OCI-LY7 (cell line): ENCODE measurements at regions not wholly inside any gene's neighbourhood (a gene's known extent, or its start where the extent isn't known, plus 50 kb on each side); places are given as distances from the start of the nearest gene placed in this dataset.

Source experiments
- BruUV-seq: library from RNA; stranded (reverse); fragments of 400-500 nt; replicated peaks from 2 replicates; lab custom pipeline; 2021; lab: Mats Ljungman, UMichigan
- CTCF ChIA-PET: fragments of 300-600 bp; sonication (Branson Sonifier 250); formaldehyde crosslinking; loops from one replicate; lab custom pipeline; 2022; ENCODE audit warnings: antibody characterized with exemption; ENCODE audit not compliant: unreplicated experiment; lab: Charles Lee
- POLR2A ChIA-PET: fragments of 300-600 bp; sonication (Branson Sonifier 250); formaldehyde crosslinking; loops from one replicate; lab custom pipeline; 2022; ENCODE audit warnings: antibody characterized with exemption; lab: Charles Lee
- DNase-seq: peaks from one replicate; pipeline ENCODE4 v3.0.0-alpha.2; 2015; ENCODE audit warnings: low spot score
- H2AFZ ChIP-seq: fragments of 200-600 bp; sonication (generic), shearing (Covaris generic); 2 replicates; pipeline ENCODE4 v1.6.1; 2014; ENCODE audit warnings: mild to moderate bottlenecking, antibody characterized with exemption, low read length, moderate library complexity
- H3K27ac ChIP-seq: fragments of 200-600 bp; sonication (generic); 2 replicates; pipeline ENCODE4 v1.5.1; 2014; ENCODE audit warnings: mixed run types, low read depth, mild to moderate bottlenecking, moderate library complexity, low read length, inconsistent platforms; ENCODE audit not compliant: poor library complexity, severe bottlenecking
- H3K36me3 ChIP-seq: fragments of 200-600 bp; sonication (generic); 2 replicates; pipeline ENCODE4 v1.6.1; 2014; ENCODE audit warnings: mild to moderate bottlenecking, antibody characterized with exemption, low read length, moderate library complexity, mixed read lengths; ENCODE audit not compliant: insufficient read depth
- H3K4me1 ChIP-seq: fragments of 200-600 bp; sonication (generic); 2 replicates; pipeline ENCODE4 v1.5.1; 2014; ENCODE audit warnings: mild to moderate bottlenecking, low read length; ENCODE audit not compliant: insufficient read depth, poor library complexity, severe bottlenecking
- H3K4me2 ChIP-seq: fragments of 200-600 bp; sonication (generic); 2 replicates; pipeline ENCODE4 v1.6.1; 2014; ENCODE audit warnings: mild to moderate bottlenecking, low read length
- H3K4me3 ChIP-seq: fragments of 200-600 bp; sonication (generic); 2 replicates; pipeline ENCODE4 v1.5.1; 2014; ENCODE audit warnings: mild to moderate bottlenecking, low read depth, low read length; ENCODE audit not compliant: poor library complexity, severe bottlenecking
- H3K79me2 ChIP-seq: fragments of 200-600 bp; sonication (generic); 2 replicates; pipeline ENCODE4 v1.6.1; 2016; ENCODE audit warnings: low read depth, mild to moderate bottlenecking, low read length, moderate library complexity, mixed read lengths; ENCODE audit not compliant: insufficient read depth
- H3K9me2 ChIP-seq: fragments of 200-600 bp; sonication (generic); 2 replicates; pipeline ENCODE4 v1.6.1; 2016; ENCODE audit warnings: mild to moderate bottlenecking, low read length, mixed read lengths; ENCODE audit not compliant: insufficient read depth
- H3K9me3 ChIP-seq: fragments of 200-600 bp; sonication (generic); 2 replicates; pipeline ENCODE4 v1.6.1; 2014; ENCODE audit warnings: mild to moderate bottlenecking, mixed run types, low read length, mixed read lengths
- H4K20me1 ChIP-seq: fragments of 200-600 bp; sonication (generic); 2 replicates; pipeline ENCODE4 v1.6.1; 2014; ENCODE audit warnings: mild to moderate bottlenecking, antibody characterized with exemption, low read length, moderate library complexity, mixed read lengths; ENCODE audit not compliant: insufficient read depth
- EZH2phosphoT487 ChIP-seq: fragments of 200-600 bp; sonication (generic); IDR thresholded peaks from 2 replicates; pipeline ENCODE4 v1.6.1; 2018; ENCODE audit warnings: low read depth, borderline replicate concordance, mild to moderate bottlenecking, mixed run types, antibody characterized with exemption, low read length, moderate library complexity, mixed read lengths
- intact Hi-C: fragments of 100-400 bp; cut with micrococcal nuclease; formaldehyde crosslinking; loops from one replicate; pipeline ENCODE4 v1.10.0; 2022; ENCODE audit not compliant: unreplicated experiment
- TF ChIP-seq, protein P1 (sequence below): fragments of 200-600 bp; sonication (generic); conservative IDR thresholded peaks from 2 replicates; pipeline ENCODE4 v1.5.1; 2014; ENCODE audit warnings: mild to moderate bottlenecking, antibody characterized with exemption, low read length, moderate library complexity, mixed read lengths

DNA sequence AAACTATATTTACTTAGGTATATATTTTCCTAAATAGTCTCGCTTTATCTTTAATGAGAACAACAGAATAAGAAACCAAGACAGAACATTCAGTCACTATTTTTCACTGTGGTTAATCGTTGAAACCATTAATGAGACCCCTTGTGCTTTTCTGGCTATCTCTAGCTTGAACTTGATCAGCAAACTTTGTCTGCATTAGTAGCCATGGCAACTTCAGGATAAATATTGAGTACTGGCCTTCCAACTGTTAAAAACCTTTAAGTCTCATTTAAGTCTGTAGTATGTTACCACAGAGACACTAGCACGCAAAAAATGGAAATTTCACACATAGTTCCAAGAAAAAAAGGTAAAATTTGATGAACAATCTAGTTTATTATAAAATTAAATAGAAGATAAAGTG, 946.0 kb downstream of the SLITRK5 start:
- no peaks in the 10 kb centered on the region; the same call in 1 of the 2 replicates for H3K9me3 ChIP-seq
- no peak for DNase-seq
- no peak overlapping the region for H3K4me3 ChIP-seq
- BruUV-seq = no TSS peak
- no peak overlapping the region for H2AFZ ChIP-seq
- no peaks in the 10 kb centered on the region for H3K79me2 ChIP-seq
- H3K4me1 ChIP-seq = no peaks in the 10 kb centered on the region
- no peaks in the 10 kb centered on the region for H4K20me1 ChIP-seq
- no peak overlapping the region for H3K27ac ChIP-seq
- CTCF ChIA-PET = no interaction called here
- intact Hi-C loops = no loop called here
- H3K4me2 ChIP-seq = no peak overlapping the region
- TF ChIP-seq, protein P1, sequence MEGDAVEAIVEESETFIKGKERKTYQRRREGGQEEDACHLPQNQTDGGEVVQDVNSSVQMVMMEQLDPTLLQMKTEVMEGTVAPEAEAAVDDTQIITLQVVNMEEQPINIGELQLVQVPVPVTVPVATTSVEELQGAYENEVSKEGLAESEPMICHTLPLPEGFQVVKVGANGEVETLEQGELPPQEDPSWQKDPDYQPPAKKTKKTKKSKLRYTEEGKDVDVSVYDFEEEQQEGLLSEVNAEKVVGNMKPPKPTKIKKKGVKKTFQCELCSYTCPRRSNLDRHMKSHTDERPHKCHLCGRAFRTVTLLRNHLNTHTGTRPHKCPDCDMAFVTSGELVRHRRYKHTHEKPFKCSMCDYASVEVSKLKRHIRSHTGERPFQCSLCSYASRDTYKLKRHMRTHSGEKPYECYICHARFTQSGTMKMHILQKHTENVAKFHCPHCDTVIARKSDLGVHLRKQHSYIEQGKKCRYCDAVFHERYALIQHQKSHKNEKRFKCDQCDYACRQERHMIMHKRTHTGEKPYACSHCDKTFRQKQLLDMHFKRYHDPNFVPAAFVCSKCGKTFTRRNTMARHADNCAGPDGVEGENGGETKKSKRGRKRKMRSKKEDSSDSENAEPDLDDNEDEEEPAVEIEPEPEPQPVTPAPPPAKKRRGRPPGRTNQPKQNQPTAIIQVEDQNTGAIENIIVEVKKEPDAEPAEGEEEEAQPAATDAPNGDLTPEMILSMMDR = no peak
- TF ChIP-seq EZH2phosphoT487 = no peak
- H3K36me3 ChIP-seq = no peaks in the 10 kb centered on the region
- H3K9me2 ChIP-seq = no peaks in the 10 kb centered on the region
- POLR2A ChIA-PET = interaction anchor here (0.9 to 1.1 kb wide), 2 partner anchors 12 to 553 kb away, joined by 3 read pairs; no protein-coding TSS in a partner anchor

DNA sequence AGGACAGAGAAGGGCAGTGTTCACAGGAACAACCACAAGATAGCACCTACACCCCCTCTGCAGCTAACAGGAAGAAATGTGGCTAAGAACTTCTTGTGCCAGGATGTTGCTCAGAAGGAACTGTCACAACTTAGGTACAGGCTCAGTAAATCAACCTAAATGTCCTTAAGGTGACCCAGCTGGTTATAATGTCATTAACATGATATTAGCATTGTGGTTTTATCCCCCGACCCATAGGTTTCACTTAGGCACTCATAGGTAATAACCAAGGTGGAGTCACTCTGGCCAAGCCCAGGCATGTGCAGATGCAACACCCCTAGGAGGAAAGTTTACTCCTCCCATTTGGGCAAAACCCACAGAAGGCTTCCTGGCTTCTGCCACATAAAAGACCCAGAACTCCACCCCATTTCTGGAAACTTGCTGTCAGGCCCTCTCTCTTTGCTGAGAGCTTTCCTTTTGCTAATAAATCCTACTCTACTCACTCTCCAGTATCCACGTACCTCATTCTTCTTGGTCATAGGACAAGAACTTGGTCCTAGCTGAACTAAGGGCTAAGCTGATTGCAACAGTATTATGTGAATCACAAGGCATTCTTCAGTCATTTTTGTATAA, 951.3 kb downstream of the SLITRK5 start:
- no peaks in the 10 kb centered on the region for H3K79me2 ChIP-seq
- H3K36me3 ChIP-seq = no peaks in the 10 kb centered on the region
- no peak overlapping the region for H3K4me3 ChIP-seq
- no peak overlapping the region for H2AFZ ChIP-seq
- no peaks in the 10 kb centered on the region for H3K9me3 ChIP-seq
- no peak for TF ChIP-seq EZH2phosphoT487
- TF ChIP-seq, protein P1 = no peak
- CTCF ChIA-PET = no interaction called here
- H3K27ac ChIP-seq = no peak overlapping the region
- no peak overlapping the region for H3K4me2 ChIP-seq
- H4K20me1 ChIP-seq = no peaks in the 10 kb centered on the region
- no peaks in the 10 kb centered on the region for H3K9me2 ChIP-seq
- POLR2A ChIA-PET = no interaction called here
- no TSS peak for BruUV-seq
- H3K4me1 ChIP-seq = no peaks in the 10 kb centered on the region
- no peak for DNase-seq
- intact Hi-C loops = no loop called here

DNA sequence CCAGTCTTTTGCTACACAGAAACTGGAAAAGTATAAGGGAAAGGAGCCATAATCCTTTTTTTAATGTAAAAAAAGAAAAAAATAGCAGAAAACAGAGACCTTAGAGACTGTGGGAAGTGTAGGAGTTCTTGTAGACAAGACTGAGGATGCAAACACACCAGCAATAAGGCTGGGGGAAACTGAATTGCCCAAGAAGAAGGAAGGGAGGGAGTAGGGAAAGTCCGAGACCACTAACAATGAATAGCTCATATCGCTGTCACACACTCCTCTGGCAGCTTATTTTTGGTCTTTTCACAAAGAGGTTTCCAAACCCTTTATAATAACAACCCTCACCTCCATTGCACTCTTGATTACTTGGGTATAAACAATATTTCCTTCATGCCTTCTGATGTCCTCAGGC, 952.0 kb downstream of the SLITRK5 start:
- H2AFZ ChIP-seq = no peak overlapping the region
- TF ChIP-seq, protein P1 = no peak
- H3K9me2 ChIP-seq = no peaks in the 10 kb centered on the region
- no peaks in the 10 kb centered on the region for H3K79me2 ChIP-seq
- intact Hi-C loops = no loop called here
- no peak overlapping the region for H3K4me2 ChIP-seq
- BruUV-seq = no TSS peak
- no peak for DNase-seq
- H3K4me1 ChIP-seq = no peaks in the 10 kb centered on the region
- ChIA-PET CTCF (no interaction called here), POLR2A (interaction anchor here (0.5 to 0.7 kb wide), 2 partner anchors 195 to 885 kb away, joined by 3 to 4 read pairs; no protein-coding TSS in a partner anchor)
- no peak overlapping the region for H3K4me3 ChIP-seq
- H3K27ac ChIP-seq = no peak overlapping the region
- no peaks in the 10 kb centered on the region for H4K20me1 ChIP-seq
- no peaks in the 10 kb centered on the region for H3K36me3 ChIP-seq
- no peaks in the 10 kb centered on the region for H3K9me3 ChIP-seq
